ENCODE measurements at regions not wholly inside any gene's neighbourhood (a gene's known extent, or its start where the extent isn't known, plus 50 kb on each side); places are given as distances from the start of the nearest gene placed in this dataset.
"Not testable (repeated sequence)": the region's sequence is repeated elsewhere in the genome, so short reads cannot be mapped to it uniquely, and the experiment has no call there.

DNA sequence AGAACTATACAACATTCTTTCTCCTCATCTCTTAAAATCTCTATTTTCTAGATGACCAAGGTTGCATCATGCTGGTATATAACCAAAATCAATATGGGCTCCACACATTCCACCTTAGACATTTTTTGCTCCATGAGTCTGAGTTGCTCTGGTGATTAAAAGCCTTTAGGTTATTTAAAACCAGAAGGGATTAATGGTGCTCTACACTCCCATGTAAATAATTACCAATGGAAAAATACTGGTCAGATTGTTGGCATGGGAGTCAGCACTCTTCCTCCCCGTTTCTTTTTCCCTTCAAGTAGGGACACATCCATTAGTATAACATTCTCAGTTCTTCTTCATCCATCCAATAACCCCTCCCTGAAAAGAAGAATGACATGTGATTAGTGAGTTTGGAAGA is 747.7 kb downstream of the PCDH17 start:
- DNase-seq, result no peak

- DNase-seq, result not testable (repeated sequence)
These were observed 753.8 kb downstream of the PCDH17 start for GRCh38 chr13:58385336-58385735.

GRCh38 chr13:58397596-58398387 is 766.2 kb downstream of the PCDH17 start:
- DNase-seq, result no peak

GRCh38 chr13:58399263-58399662 is 767.7 kb downstream of the PCDH17 start:
- DNase-seq, result no peak

DNA sequence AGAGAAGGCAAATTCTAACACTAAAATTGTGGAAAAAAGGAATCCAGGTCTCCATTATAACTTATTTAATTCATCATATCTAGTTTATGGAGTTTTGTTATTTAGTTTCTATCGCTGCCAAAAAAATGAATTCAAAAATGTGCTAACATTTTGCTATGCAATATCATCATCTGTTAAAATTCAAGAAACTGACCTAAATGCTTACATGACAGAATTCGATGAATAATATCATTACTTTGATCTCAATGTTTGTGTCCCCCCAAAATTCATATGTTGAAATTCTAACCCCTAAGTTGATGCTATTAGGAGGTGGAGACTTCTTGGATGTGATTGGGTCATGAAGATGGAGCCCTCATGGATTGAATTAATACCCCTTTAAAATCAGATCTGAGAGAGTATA is 775.0 kb downstream of the PCDH17 start:
- no peak for DNase-seq

GRCh38 chr13:58429917-58430316 is 798.4 kb downstream of the PCDH17 start:
- DNase-seq, result no peak

DNA sequence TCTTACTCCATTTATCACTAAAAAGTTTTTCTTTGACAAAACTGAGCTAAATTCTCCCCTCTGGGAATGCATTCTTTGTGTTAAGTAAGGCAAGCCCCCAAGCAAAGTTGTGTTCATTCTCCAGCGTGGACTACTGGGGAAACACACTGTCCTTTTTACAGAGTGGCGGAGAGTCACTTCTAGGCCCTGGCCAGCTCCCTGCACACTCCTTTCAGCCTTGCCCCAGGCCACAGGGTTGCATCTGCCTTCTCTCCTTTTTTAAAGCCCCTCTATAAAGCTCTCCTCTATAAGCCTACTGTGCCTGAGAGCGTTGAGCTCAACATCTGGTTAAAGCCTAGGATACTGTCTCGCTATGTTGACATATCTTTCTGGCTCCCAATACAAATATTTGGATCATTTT is 803.4 kb downstream of the PCDH17 start:
- DNase-seq, result no peak

DNA sequence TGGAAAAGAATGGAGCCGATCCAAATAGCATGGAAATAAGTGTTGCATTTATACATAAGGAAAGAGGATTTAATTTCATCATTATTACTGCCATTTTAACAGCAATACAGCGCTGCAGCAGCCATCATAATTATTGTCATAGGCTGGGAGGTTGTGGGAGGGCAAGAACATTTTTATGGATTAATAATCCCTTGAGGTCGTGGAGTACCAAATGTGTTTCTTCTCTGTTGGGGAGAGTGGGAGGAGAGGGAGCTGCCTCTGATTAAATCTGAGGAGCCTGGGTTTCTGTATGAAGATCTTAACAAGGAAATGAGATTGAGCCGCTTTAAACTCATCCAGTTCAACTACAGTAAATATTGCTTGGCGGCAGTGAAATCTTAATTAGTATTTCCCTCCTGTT is 805.9 kb downstream of the PCDH17 start:
- DNase-seq, result no peak

DNA sequence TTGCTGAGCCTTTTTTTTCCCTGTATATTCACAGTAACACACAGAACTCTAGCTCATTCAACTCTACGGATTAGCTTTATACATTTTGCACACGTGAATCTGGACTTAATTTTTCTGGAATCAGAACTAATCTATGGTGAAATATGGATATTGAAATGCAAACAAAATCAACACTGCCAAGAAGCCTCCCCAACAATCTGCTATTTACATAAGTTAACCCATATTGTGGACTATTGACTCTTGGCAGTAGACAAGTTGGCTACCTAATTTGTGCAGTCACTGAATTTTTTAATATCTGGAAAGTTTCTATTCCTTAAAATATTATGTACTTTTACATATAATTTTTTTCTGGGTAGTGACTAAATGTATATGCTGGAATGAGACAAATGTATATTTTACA is 815.4 kb downstream of the PCDH17 start:
- DNase-seq, result no peak

GRCh38 chr13:58452123-58452623 is 820.6 kb downstream of the PCDH17 start:
- DNase-seq, result no peak

DNA sequence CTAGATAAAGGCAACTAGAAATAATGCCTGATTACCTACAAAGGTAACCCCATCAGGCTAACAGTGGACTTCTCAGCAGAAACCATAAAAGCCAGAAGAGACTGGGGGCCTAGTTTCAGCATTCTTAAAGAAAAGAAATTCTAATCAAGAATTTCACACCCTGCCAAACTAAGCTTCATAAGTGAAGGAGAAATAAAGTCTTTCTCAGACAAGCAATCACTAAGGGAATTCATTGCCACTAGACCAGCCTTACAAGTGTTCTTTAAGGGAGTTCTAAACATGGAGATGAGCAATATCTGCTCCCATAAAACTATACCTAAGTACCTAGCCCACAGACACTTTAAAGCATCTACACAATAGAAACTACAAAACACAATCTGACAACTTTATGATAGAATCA is 823.5 kb downstream of the PCDH17 start:
- no peak for DNase-seq

DNA sequence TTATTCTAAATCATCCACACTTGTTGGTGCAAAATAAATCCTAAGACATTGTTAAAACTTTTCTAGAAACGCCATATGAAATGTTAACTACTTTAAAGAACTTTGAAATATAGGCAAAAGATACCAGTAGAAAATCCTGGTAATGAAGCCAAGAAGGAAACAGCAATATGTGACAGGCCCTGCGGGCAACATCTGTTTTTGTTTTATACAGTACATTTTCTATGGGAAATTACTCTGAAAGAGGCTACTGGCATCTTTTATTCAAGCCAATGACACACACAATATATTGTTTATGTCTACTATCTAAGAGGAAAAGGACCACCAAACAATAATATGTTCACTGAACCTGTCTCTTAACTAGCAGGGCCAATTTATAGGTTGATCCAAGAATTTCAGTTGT is 829.7 kb downstream of the PCDH17 start:
- DNase-seq, result no peak

- DNase-seq, result no peak
These were observed 832.3 kb downstream of the PCDH17 start for GRCh38 chr13:58463841-58464240.

GRCh38 chr13:58467176-58467575 is 835.6 kb downstream of the PCDH17 start:
- no peak for DNase-seq

GRCh38 chr13:58472483-58472882 is 840.9 kb downstream of the PCDH17 start:
- DNase-seq, result no peak

- no peak for DNase-seq
These were observed 843.0 kb downstream of the PCDH17 start for GRCh38 chr13:58474581-58474980.

DNA sequence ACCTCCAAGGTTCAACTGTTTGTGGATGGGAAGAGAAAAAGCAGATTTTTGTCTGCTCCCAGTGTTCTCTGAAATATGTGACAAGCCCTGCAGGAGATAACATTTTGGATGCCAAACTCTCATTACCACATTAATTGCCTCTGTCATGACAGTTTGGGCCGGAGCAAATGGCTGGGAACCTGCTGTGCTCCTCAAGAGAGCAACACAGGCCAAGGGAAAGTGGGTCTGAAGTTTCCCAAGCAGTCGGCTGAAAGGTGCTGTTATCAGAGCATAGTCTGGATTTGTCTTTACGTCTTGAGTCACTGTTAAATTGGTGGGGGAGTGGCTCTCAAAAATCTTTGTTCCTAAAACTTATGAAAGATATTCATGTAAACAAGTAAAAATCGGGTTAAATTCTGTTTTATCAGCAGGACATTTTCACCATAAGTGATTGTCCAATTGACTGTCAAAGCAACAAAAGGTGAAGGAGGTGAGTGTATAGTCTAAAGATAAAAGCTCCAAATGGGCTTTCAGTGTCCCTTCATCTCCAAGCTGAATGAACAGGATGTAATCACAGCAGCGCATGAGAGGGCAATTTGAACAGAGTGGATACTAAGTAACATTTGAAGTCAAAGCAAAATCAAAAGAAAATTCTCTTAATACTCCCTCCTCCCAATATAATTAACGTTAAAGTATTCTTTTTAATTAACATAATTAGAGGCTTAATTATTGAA is 844.8 kb downstream of the PCDH17 start:
- DNase-seq, result no peak

- no peak for DNase-seq
These were observed 847.3 kb downstream of the PCDH17 start for GRCh38 chr13:58478858-58479257.

GRCh38 chr13:58480061-58480460 is 848.5 kb downstream of the PCDH17 start:
- DNase-seq, result no peak

GRCh38 chr13:58488251-58488650 is 856.7 kb downstream of the PCDH17 start:
- DNase-seq, result no peak

- DNase-seq, result no peak
These were observed 864.1 kb downstream of the PCDH17 start for GRCh38 chr13:58495668-58496067.

GRCh38 chr13:58500938-58501337 is 869.4 kb downstream of the PCDH17 start:
- no peak for DNase-seq

DNA sequence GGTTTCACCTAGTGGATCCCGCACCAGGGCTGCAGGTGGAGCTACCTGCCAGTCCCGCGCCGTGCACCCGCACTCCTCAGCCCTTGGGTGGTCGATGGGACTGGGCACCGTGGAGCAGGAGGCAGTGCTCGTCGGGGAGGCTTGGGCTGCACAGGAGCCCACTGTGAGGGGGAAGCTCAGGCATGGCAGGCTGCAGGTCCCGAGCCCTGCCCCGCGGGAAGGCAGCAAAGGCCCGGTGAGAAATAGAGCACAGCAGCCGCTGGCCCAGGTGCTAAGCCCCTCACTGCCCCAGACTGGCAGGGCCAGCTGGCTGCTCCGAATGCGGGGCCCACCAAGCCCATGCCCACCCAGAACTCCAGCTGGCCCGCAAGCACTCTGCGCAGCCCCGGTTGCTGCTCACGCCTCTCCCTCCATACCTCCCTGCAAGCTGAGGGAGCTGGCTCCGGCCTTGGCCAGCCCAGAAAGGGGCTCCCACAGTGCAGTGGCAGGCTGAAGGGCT is 872.7 kb downstream of the PCDH17 start:
- DNase-seq, result not testable (repeated sequence)

DNA sequence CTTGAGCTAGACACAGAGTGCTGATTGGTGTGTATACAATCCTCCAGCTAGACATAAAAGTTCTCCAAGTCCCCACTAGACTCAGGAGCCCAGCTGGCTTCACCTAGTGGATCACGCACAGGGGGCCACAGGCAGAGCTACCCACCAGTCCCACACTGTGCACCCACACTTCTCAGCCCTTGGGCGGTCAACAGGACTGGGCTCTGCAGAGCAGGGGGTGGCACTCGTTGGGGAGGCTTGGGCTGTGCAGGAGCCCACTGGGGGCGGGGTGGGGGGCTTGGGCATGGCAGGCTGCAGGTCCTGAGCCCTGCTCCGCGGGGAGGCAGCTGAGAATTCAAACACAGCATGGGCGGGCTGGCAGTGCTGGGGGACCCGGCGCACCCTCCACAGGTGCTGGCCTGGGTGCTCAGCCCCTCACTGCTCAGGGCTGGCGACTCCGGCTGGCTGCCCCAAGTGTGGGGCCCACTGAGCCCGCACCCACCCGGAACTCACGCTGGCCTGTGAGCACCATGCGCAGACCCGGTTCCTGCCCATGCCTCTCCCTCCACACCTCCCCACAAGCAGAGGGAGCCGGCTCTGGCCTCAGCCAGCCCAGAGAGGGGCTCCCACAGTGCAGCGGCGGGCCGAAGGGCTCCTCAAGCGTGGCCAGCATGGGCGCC is 873.8 kb downstream of the PCDH17 start:
- DNase-seq, result not testable (repeated sequence)
